ENCODE measurements at regions not wholly inside any gene's neighbourhood (a gene's known extent, or its start where the extent isn't known, plus 50 kb on each side); places are given as distances from the start of the nearest gene placed in this dataset.

DNA sequence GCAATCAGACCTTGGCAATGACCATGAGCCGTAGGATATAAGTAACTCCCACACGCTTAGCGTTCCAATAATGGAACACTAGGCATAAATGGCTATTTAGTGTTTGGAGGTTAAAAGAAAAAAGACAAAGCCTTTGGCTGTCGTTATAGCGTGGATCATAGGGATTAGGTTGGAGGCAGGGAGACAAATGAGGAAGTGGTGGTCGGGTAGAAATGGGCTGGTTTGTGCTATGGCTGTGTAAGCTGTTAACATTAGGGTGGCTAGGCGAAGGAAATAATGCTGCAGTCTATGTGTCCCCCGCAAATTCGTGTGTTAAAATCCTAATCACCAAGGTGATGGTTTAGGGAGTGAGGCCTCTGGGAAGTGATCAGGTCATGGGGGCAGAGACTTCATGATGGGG is 120.4 kb upstream of the IRX6 start:
- Histone ChIP-seq H3K4me2 (no peak overlapping the region), H3K9ac (no peak overlapping the region), H3K79me2 (ENCODE audit: insufficient read depth) (no peaks in the 10 kb centered on the region), H3K9me3 (no peaks in the 10 kb centered on the region), H3K27me3 (ENCODE audit: insufficient read depth) (no peaks in the 10 kb centered on the region), H4K20me1 (ENCODE audit: insufficient read depth) (no peaks in the 10 kb centered on the region), H3K4me1 (ENCODE audit: control insufficient read depth in 1 of 2, insufficient read depth in 2 of 2, low read depth in 1 of 2, low read length in 1 of 2) (peaks cover 0 to 5% of the 10 kb centered on the region in 2 experiments; a peak in 1 of 4 replicates), H3K36me3 (replicated peaks in 1 of 2; ENCODE audit: control insufficient read depth in 1 of 2, insufficient read depth in 2 of 2, low read length in 1 of 2) (no peaks in the 10 kb centered on the region), H2AFZ (ENCODE audit: low read depth) (no peak overlapping the region), H3K27ac (ENCODE audit: low read depth in 2 of 2, low read length in 1 of 2) (no peak overlapping the region), H3K9me2 (no peaks in the 10 kb centered on the region), H3K4me3 (ENCODE audit: low read depth in 2 of 2, low read length in 1 of 2) (no peak overlapping the region), H3F3A (replicated peaks; ENCODE audit: insufficient read depth) (no peaks in the 10 kb centered on the region)
- 51% methylated on average over 9 of the region's 9 CpGs for WGBS (ENCODE audit: low lambda C conversion rate)
- TF ChIP-seq TCF12 (IDR thresholded peaks at IDR 0.05) (no peak), SMC3 (IDR thresholded peaks at IDR 0.05; ENCODE audit: low read depth, low read length) (no peak), RXRA (IDR thresholded peaks at IDR 0.05; ENCODE audit: borderline replicate concordance, low read depth) (no peak), TAF1 (IDR thresholded peaks at IDR 0.05; ENCODE audit: borderline replicate concordance, low read depth, low read length) (no peak), JUND (IDR thresholded peaks at IDR 0.05) (no peak), GATA2 (CRISPR knock-in tag; IDR thresholded peaks at IDR 0.05) (no peak)
- TF ChIP-seq, protein P1, sequence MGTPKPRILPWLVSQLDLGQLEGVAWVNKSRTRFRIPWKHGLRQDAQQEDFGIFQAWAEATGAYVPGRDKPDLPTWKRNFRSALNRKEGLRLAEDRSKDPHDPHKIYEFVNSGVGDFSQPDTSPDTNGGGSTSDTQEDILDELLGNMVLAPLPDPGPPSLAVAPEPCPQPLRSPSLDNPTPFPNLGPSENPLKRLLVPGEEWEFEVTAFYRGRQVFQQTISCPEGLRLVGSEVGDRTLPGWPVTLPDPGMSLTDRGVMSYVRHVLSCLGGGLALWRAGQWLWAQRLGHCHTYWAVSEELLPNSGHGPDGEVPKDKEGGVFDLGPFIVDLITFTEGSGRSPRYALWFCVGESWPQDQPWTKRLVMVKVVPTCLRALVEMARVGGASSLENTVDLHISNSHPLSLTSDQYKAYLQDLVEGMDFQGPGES (IDR thresholded peaks at IDR 0.05; ENCODE audit: low read depth, low read length): no peak
- CTCF ChIA-PET: no interaction called here
- POLR2A ChIA-PET: no interaction called here
- DNase-seq: no peak

DNA sequence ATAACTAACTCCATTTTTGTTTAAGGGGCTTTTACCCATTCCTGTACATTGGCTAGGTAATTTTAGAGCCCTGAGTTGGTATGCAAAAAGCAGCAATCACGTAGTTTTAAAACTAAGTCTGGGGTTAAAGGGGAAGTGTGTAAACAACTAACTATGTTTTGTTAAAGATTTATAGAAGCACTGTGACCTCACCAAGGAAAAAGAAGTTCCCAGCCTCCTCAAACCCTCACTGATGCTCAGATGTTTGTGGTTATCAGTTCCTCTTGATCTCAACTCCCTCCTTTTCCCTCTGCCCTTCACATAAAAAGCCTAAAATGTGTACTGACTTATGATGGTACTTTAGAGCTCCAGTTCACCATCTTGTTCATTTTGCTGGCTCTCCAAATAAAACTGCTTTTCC is 119.9 kb upstream of the IRX6 start:
- 28% methylated on average over 1 of the region's 1 CpG for WGBS (ENCODE audit: low lambda C conversion rate)
- no peaks in the 10 kb centered on the region for H3K9me2 ChIP-seq
- ChIA-PET POLR2A (no interaction called here), CTCF (interaction anchor here (1.2 kb wide), 1 partner anchor 13 kb away, joined by 3 read pairs; no protein-coding TSS in a partner anchor)
- DNase-seq: no peak
- no peaks in the 10 kb centered on the region for H3K79me2 ChIP-seq (ENCODE audit: insufficient read depth)
- H3K9ac ChIP-seq: no peak overlapping the region
- H3K27me3 ChIP-seq (ENCODE audit: insufficient read depth): no peaks in the 10 kb centered on the region
- H3K4me2 ChIP-seq: no peak overlapping the region
- no peaks in the 10 kb centered on the region for H3K9me3 ChIP-seq
- no peaks in the 10 kb centered on the region for H3K36me3 ChIP-seq (replicated peaks in 1 of 2; ENCODE audit: control insufficient read depth in 1 of 2, insufficient read depth in 2 of 2, low read length in 1 of 2)
- H3K4me3 ChIP-seq (ENCODE audit: low read depth in 2 of 2, low read length in 1 of 2): no peak overlapping the region
- H3K4me1 ChIP-seq (ENCODE audit: control insufficient read depth in 1 of 2, insufficient read depth in 2 of 2, low read depth in 1 of 2, low read length in 1 of 2): peaks cover 0 to 5% of the 10 kb centered on the region in 2 experiments; a peak in 1 of 4 replicates
- H4K20me1 ChIP-seq (ENCODE audit: insufficient read depth): no peaks in the 10 kb centered on the region
- no peak overlapping the region for H2AFZ ChIP-seq (ENCODE audit: low read depth)
- TF ChIP-seq SMC3 (IDR thresholded peaks at IDR 0.05; ENCODE audit: low read depth, low read length): no peak
- no peak for TF ChIP-seq TEAD4 (IDR thresholded peaks at IDR 0.05; ENCODE audit: borderline replicate concordance, insufficient read depth)
- TF ChIP-seq, protein P2, sequence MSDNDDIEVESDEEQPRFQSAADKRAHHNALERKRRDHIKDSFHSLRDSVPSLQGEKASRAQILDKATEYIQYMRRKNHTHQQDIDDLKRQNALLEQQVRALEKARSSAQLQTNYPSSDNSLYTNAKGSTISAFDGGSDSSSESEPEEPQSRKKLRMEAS (IDR thresholded peaks at IDR 0.05; ENCODE audit: low read depth): no peak
- TF ChIP-seq FOXJ3 (CRISPR knock-in tag; IDR thresholded peaks at IDR 0.05): no peak
- TF ChIP-seq, protein P3, sequence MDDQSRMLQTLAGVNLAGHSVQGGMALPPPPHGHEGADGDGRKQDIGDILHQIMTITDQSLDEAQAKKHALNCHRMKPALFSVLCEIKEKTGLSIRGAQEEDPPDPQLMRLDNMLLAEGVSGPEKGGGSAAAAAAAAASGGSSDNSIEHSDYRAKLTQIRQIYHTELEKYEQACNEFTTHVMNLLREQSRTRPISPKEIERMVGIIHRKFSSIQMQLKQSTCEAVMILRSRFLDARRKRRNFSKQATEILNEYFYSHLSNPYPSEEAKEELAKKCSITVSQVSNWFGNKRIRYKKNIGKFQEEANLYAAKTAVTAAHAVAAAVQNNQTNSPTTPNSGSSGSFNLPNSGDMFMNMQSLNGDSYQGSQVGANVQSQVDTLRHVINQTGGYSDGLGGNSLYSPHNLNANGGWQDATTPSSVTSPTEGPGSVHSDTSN (IDR thresholded peaks at IDR 0.05): no peak
- H3K27ac ChIP-seq (ENCODE audit: low read depth in 2 of 2, low read length in 1 of 2): no peak overlapping the region
- no peaks in the 10 kb centered on the region for H3F3A ChIP-seq (replicated peaks; ENCODE audit: insufficient read depth)

All from SK-N-SH (cell line).